Vagina (tissue), 2 donors: ENCODE measurements at regions not wholly inside any gene's neighbourhood (a gene's known extent, or its start where the extent isn't known, plus 50 kb on each side); places are given as distances from the start of the nearest gene placed in this dataset.
"Not testable (repeated sequence)": the region's sequence is repeated elsewhere in the genome, so short reads cannot be mapped to it uniquely, and the experiment has no call there.

ENCODE experiments used
- POLR2AphosphoS5 ChIP-seq, 2 donors: sonication (generic); formaldehyde crosslinking; IDR thresholded peaks; one replicate each; pipeline ENCODE4 v1.9.0; 2017; ENCODE audit warnings: antibody characterized with exemption in 2 of 2, mild to moderate bottlenecking in 2 of 2, low read depth in 1 of 2; ENCODE audit not compliant: insufficient read depth in 1 of 2
- TF ChIP-seq, protein P1 (sequence below), 3 experiments: fragments of 450-650 bp in 2 of 3; fragments of 200-600 bp in 1 of 3; sonication (generic) in 1 of 3; IDR thresholded peaks; one replicate each; pipeline ENCODE4 v1.5.1; 2017 to 2019; ENCODE audit warnings: antibody characterized with exemption in 3 of 3, mild to moderate bottlenecking in 2 of 3, moderate library complexity in 2 of 3

DNA sequence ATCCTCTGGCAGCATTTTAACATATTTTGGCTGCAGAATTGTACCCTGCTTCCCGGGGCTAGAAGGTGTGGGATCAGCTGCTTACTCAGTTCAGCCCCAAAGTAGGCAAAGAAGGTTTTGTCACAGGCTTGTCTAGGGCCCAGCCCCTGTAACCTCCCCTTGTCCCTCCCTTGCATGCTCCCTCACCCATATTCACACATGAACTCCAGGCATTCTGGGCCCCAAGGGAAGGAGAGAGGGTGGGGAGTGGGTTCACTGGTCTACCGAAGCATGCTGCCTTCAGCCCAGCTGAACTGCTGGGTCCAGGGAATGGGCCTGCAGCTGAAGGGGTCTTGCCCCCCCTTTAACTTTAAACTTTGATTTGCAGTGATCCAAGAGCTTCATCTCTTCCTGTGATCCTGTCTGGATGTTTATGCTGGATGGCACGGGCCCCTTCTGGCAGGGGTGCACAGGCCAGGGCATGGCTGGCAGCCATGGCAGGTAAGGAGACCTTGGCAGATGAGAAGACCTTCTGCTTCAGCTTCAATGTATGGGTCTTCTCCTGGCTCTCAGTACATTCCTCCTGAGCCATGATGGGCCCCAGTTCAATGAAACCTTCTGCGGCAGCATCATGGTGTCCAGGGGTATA, 513.6 kb upstream of the WSB1 start:
- not testable (repeated sequence) for TF ChIP-seq POLR2AphosphoS5 (IDR thresholded peaks at IDR 0.05; ENCODE audit: insufficient read depth in 1 of 2, low read depth in 1 of 2)
- TF ChIP-seq, protein P1, sequence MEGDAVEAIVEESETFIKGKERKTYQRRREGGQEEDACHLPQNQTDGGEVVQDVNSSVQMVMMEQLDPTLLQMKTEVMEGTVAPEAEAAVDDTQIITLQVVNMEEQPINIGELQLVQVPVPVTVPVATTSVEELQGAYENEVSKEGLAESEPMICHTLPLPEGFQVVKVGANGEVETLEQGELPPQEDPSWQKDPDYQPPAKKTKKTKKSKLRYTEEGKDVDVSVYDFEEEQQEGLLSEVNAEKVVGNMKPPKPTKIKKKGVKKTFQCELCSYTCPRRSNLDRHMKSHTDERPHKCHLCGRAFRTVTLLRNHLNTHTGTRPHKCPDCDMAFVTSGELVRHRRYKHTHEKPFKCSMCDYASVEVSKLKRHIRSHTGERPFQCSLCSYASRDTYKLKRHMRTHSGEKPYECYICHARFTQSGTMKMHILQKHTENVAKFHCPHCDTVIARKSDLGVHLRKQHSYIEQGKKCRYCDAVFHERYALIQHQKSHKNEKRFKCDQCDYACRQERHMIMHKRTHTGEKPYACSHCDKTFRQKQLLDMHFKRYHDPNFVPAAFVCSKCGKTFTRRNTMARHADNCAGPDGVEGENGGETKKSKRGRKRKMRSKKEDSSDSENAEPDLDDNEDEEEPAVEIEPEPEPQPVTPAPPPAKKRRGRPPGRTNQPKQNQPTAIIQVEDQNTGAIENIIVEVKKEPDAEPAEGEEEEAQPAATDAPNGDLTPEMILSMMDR (IDR thresholded peaks at IDR 0.05) = not testable (repeated sequence)
